ENCODE measurements at regions not wholly inside any gene's neighbourhood (a gene's known extent, or its start where the extent isn't known, plus 50 kb on each side); places are given as distances from the start of the nearest gene placed in this dataset.
"Not testable (repeated sequence)": the region's sequence is repeated elsewhere in the genome, so short reads cannot be mapped to it uniquely, and the experiment has no call there.

DNA sequence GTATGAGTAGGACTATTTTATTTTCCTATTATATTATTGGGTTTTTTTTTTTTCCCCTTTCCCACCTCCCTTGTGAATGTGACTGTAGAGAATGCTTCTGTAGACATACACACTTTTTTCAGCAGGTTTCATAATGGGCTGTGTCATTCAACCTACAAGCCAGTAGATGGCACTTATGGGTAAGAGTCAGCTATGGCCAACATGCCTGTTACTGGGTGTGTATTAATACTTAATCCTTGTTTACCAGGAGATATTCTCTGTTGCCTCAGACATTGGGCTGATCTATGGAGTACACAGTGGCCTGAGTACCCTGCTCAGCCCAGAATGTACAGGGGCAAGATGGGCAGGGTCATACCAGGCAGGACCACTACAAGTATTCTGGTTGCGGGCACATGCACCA, 382.5 kb downstream of the EPHA7 start:
- H3K9me3 Mint-ChIP-seq, result peaks cover 4 to 27% of the 10 kb centered on the region in 2 donors
- H3K4me1 Mint-ChIP-seq, result no peaks in the 10 kb centered on the region
- ATAC-seq (no peak), DNase-seq (no peak)
- no peaks in the 10 kb centered on the region for H3K27me3 Mint-ChIP-seq
- no peak overlapping the region for H3K4me3 Mint-ChIP-seq
- no peak overlapping the region for H3K27ac Mint-ChIP-seq

DNA sequence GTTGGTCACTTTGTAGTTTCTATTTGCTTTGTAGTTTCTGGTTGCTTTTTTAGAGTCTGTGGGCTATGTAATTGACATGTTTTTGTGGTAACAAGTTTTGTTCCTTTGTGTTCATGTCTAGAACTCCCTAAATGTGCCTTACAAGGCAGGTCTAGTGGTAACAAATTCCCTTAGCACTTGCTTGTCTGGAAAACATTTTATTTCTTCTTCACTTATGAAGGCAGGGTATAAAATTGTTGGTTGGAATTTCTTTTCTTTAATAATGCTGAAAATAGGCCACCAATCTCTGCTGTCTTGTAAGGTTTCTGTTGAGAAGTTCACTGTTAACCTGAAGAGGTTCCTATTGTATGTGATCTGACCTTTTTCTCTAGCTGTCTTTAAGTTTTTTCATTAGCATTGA, 383.6 kb downstream of the EPHA7 start:
- ATAC-seq, result no peak
- DNase-seq, result no peak
- no peak overlapping the region for H3K27ac Mint-ChIP-seq
- peaks cover 4 to 30% of the 10 kb centered on the region in 2 donors for H3K9me3 Mint-ChIP-seq
- H3K4me3 Mint-ChIP-seq, result no peak overlapping the region
- H3K27me3 Mint-ChIP-seq, result no peaks in the 10 kb centered on the region
- H3K4me1 Mint-ChIP-seq, result no peaks in the 10 kb centered on the region

DNA sequence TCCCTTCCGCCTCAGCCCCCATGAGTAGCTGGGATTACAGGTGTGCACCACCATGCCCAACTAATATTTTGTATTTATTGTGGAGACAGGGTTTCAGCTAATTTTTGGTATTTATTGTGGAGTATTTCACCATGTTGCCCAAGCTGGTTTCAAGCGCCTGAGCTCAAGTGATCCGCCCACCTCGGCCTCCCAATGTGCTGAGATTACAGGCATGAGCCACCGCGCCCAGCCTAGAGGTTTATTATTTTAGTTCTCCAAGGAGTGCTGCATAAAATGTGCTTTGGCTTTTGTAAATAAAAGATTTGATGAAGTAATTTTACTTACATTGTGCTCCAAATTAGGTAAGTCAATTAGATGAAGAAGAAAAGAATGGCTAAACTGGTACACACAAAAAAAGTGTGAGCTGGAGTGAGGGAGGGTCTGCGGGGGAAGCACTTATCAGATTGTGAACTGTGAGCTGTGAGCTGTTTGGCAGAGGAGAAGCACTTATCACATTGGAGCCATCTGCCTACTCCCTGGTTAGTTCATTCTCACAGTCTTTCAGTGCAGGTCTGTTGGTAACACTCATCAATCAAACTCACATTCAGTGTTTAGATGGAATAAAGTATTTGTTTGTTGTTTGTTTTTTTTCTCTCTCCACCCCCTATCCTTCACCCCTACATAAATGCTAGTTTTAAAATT, 398.0 kb downstream of the EPHA7 start:
- peaks cover 11 to 15% of the 10 kb centered on the region in 2 donors for H3K9me3 Mint-ChIP-seq
- no peak overlapping the region for H3K27ac Mint-ChIP-seq
- H3K4me1 Mint-ChIP-seq, result no peaks in the 10 kb centered on the region
- DNase-seq (no peak), ATAC-seq (no peak)
- H3K4me3 Mint-ChIP-seq, result no peak overlapping the region
- H3K27me3 Mint-ChIP-seq, result no peaks in the 10 kb centered on the region

DNA sequence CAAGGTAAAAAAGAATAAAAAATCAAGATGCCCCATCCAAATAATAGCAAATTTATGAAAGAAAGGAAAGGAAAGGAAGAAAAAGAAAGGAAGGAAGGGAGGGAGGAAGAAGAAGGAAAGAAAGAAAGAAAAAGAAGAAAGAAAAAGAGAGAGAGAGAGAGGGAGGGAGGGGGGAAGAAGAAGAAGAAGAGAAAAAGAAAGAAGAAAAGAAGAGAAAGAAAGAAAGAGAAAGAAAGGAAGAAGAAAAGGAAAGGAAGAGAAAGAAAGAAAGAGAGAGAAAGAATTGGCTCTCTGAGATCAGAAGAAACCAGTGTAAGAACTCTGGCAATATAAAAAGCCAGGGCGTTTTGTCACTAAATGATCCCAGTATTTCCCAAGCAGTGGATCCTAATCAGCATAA, 401.7 kb downstream of the EPHA7 start:
- ATAC-seq, result no peak
- H3K27ac Mint-ChIP-seq, result no peak overlapping the region

DNA sequence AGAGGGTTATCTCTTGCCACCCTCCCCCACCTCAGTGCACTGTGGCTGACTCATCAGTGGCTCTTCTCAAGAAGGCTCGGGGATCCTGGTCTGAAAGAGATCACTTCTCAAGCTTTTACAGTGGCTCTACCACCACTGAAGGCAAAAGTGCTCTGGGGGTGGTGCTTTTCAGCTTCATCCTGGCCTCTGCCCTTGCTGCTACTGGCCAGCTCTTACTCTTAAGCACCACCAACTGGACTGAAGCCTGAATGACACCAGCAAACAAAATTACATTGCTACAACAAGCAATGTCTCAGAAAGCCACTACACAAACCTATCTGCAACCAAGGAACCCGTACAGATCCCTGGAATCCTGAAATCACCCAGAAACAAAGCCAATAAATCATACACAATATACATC, 402.1 kb downstream of the EPHA7 start:
- Mint-ChIP-seq H3K9me3 (peaks cover 11 to 21% of the 10 kb centered on the region in 2 donors), H3K4me3 (no peak overlapping the region), H3K27me3 (no peaks in the 10 kb centered on the region), H3K4me1 (no peaks in the 10 kb centered on the region), H3K27ac (no peak overlapping the region)
- ATAC-seq, result no peak
- DNase-seq, result no peak

More for the DNA sequence above, 401.7 kb downstream of the EPHA7 start:
- H3K27me3 Mint-ChIP-seq, result no peaks in the 10 kb centered on the region
- no peak for DNase-seq
- no peaks in the 10 kb centered on the region for H3K4me1 Mint-ChIP-seq
- no peak overlapping the region for H3K4me3 Mint-ChIP-seq
- H3K9me3 Mint-ChIP-seq, result peaks cover 11 to 21% of the 10 kb centered on the region in 2 donors

DNA sequence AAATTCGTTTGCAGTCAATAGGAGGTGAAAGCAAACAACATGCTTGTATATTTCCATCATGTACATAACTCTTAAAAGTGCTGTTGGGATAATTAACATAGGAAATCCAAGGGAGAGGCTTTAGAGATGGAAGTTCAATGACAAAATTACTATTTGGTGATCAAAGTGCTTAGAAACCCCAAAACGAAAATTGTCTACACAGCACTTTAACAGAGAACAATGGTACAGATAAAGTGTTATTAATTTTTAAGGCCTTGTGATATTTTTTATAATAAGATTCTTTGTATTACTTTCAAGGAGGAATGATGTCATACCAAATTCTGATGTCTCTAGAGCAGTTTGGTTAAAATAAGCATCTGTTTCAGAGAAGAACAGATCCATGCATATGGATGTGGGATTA, 406.3 kb downstream of the EPHA7 start:
- DNase-seq (no peak), ATAC-seq (no peak)
- Mint-ChIP-seq H3K27me3 (no peaks in the 10 kb centered on the region), H3K27ac (no peak overlapping the region), H3K4me1 (no peaks in the 10 kb centered on the region), H3K9me3 (peaks cover 7 to 21% of the 10 kb centered on the region in 2 donors), H3K4me3 (no peak overlapping the region)

DNA sequence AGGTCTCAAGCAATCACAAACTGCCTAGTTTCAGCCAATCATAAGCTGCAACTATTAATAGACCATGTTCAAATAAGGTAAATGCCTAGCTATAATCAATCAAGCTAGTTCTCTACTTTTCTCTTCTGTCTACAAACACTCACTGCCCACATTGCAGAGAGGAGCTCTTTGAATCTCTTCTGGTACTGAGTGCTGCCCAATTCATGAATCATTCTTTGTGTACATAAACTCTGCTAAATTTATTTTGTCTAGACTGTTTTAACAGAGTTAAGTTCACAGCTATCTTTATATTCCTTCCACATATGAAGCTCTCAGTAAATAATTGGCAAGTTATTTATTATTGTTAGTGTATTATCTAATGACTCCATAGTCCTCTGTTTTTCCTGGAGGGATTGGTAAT, 411.0 kb downstream of the EPHA7 start:
- Mint-ChIP-seq H3K4me1 (no peaks in the 10 kb centered on the region), H3K4me3 (no peak overlapping the region), H3K9me3 (no peaks in the 10 kb centered on the region), H3K27ac (no peak overlapping the region), H3K27me3 (no peaks in the 10 kb centered on the region)
- ATAC-seq, result no peak
- no peak for DNase-seq

DNA sequence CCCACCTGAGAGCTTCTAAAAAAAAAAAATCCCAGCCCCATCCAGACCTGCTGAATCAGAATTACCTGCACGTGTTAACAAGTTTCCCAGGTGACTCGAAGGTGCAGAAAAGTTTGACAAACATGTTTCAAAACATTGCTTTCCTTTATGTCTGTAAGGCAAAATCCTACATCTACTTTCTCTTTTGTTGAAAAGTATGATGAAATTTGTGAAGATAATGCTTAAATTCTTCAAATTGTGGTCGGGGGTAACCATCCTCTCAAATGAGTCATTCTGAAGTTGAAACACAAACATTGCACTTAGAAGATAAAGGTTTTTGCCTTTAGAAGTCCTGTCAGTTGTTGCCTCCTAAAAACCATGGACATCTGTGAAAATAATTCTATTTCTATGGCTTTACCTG, 429.7 kb downstream of the EPHA7 start:
- Mint-ChIP-seq H3K4me1 (no peaks in the 10 kb centered on the region), H3K9me3 (no peaks in the 10 kb centered on the region), H3K4me3 (no peak overlapping the region), H3K27ac (no peak overlapping the region), H3K27me3 (no peaks in the 10 kb centered on the region)
- ATAC-seq, result no peak
- no peak for DNase-seq

DNA sequence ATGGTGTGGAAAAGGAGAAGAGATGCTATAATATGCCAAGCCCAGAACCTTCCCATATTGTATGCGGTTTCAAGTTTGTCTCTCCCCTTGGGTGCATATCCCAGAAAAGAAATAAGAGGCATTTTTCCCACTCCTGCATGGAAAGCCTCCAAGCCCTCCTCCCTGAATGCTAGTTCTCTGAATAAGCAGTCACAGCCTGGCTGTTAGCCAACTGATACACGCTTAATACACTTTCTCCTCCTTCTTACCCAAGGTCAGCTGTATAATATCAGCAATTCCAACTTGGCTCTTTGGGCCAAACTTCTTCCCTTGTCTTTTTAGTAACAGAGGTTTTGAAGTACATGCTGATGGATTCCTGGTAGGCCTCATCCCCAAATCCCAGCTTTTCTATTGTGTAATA, 440.1 kb downstream of the EPHA7 start:
- Mint-ChIP-seq H3K4me3 (no peak overlapping the region), H3K27me3 (no peaks in the 10 kb centered on the region), H3K9me3 (peaks cover 0 to 4% of the 10 kb centered on the region in 2 donors), H3K4me1 (no peaks in the 10 kb centered on the region), H3K27ac (no peak overlapping the region)
- DNase-seq, result no peak
- no peak for ATAC-seq

DNA sequence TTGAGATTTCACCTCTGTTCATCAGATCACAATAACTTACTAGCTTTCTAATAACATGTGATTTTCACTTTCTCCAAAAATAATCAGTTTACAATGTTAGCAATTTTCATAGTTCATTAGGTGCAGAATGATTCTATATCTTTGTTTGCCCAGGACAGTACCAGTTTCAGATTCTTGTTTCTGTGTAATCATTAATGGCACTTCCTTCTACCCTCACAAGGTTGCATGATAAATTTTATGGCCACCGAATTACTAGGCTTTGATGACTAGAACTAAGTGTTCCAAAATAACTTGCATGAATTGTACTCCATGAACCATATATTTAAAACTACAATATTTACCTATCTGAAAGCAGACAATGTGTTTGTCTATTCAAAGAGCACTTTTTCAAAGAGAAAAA, 442.3 kb downstream of the EPHA7 start:
- H3K27ac Mint-ChIP-seq, result no peak overlapping the region
- ATAC-seq (no peak), DNase-seq (no peak)
- no peak overlapping the region for H3K4me3 Mint-ChIP-seq
- H3K27me3 Mint-ChIP-seq, result no peaks in the 10 kb centered on the region
- H3K4me1 Mint-ChIP-seq, result no peaks in the 10 kb centered on the region
- peaks cover 0 to 4% of the 10 kb centered on the region in 2 donors for H3K9me3 Mint-ChIP-seq

DNA sequence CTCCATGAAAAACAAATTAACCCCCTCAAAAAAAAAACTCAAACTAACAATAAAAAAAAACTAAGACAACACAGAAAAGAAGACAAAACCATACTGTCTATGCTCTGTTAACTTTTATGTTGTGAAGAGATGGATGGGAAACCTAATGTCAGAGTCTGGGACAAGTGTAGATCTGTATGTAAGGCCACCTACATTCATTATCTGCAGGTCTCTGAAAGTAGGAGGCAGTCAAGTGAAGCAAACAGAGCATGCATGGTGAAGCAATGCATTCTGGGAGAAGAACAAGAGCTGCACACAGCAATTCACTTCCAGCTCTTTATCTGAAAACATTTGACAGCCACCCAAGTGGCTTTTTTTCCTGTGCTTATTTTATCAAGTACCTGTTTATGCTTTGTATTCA, 452.0 kb downstream of the EPHA7 start:
- peaks cover 0 to 7% of the 10 kb centered on the region in 2 donors for H3K9me3 Mint-ChIP-seq
- no peaks in the 10 kb centered on the region for H3K4me1 Mint-ChIP-seq
- DNase-seq (no peak), ATAC-seq (no peak)
- H3K27ac Mint-ChIP-seq, result no peak overlapping the region
- no peak overlapping the region for H3K4me3 Mint-ChIP-seq
- H3K27me3 Mint-ChIP-seq, result no peaks in the 10 kb centered on the region

DNA sequence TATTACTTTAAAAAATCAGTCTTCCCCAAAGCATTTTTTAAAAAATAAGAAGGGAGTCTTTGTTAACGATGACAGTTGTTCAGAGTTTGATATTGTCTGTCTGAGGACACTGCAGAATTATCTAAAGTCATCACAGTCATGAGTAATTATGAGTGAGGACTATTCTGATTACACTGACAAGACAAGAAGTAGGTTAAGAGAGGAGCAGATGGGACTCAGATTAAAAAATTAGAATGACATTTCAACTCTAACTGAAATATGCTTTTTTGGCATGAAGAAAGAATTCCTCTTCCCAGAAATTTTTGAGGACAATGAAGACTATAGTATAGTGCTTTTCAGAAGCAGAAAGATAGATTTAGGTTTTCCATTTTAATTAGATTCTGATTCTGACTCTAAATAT, 456.5 kb downstream of the EPHA7 start:
- H3K27me3 Mint-ChIP-seq, result no peaks in the 10 kb centered on the region
- H3K9me3 Mint-ChIP-seq, result peaks cover 11 to 21% of the 10 kb centered on the region in 2 donors
- no peak overlapping the region for H3K27ac Mint-ChIP-seq

DNA sequence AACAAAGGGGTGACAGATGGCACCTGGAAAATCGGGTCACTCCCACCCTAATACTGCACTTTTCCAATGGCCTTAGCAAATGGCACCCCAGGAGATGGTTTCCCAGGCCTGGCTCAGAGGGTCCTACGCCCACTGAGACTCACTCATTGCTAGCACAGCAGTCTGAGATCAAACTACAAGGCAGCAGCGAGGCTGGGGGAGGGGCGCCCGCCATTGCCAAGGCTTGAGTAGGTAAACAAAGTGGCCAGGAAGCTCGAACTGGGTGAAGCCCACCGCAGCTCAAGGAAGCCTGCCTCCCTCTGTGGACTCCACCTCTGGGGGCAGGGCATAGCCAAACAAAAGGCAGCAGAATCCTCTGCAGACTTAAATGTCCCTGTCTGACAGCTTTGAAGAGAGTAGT, 467.2 kb downstream of the EPHA7 start:
- not testable (repeated sequence) for H3K4me1 Mint-ChIP-seq, DNase-seq, H3K27me3 Mint-ChIP-seq, H3K27ac Mint-ChIP-seq, H3K4me3 Mint-ChIP-seq, ATAC-seq
- H3K9me3 Mint-ChIP-seq, result peaks cover 0 to 28% of the 10 kb centered on the region in 2 donors

More for the DNA sequence above, 456.5 kb downstream of the EPHA7 start:
- no peak for DNase-seq
- H3K4me3 Mint-ChIP-seq, result no peak overlapping the region
- ATAC-seq, result no peak
- no peaks in the 10 kb centered on the region for H3K4me1 Mint-ChIP-seq

DNA sequence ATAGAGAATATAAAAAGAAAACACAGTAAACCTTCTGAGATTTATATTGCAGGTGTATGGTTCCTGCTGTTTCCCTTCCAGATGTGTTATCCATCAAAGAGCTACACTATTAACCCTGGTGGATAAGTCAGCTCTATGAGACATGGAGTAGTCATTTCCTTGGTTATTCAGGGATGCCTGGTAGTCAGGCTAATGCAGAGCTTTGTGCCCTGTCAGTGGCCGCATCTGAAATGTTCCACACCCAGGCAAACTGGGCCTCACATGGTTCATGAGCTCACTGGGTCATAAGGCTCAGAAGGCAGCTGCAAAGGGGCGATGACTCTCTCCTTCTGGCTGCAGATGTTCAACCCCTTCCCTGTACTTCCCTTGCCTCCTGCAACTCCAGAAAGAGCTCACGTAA, 473.6 kb downstream of the EPHA7 start:
- ATAC-seq, result no peak
- H3K4me1 Mint-ChIP-seq, result no peaks in the 10 kb centered on the region
- peaks cover 0 to 10% of the 10 kb centered on the region in 2 donors for H3K9me3 Mint-ChIP-seq
- DNase-seq, result no peak
- H3K27ac Mint-ChIP-seq, result no peak overlapping the region
- no peak overlapping the region for H3K4me3 Mint-ChIP-seq
- H3K27me3 Mint-ChIP-seq, result no peaks in the 10 kb centered on the region

DNA sequence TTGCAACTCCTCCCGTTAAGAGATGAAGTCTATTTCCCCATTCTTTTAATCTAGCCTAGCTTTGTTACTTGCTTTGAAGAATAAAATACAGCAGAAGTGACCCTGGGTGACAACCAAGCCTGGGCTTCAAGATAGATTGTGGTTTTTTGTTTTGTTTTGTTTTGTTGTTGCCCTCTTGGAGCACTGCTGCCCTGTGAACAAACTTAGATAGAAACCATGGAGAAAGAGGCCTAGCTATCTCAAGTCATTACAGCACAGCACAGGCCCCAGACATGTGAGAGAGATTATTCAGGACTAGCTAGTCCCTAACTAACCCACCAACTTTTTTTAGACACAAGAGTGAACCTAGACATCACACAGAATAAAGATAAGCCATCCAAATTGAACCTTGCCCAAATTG, 475.2 kb downstream of the EPHA7 start:
- Mint-ChIP-seq H3K27ac (no peak overlapping the region), H3K9me3 (peaks cover 0 to 10% of the 10 kb centered on the region in 2 donors), H3K4me1 (no peaks in the 10 kb centered on the region), H3K4me3 (no peak overlapping the region), H3K27me3 (no peaks in the 10 kb centered on the region)
- DNase-seq (no peak), ATAC-seq (no peak)

DNA sequence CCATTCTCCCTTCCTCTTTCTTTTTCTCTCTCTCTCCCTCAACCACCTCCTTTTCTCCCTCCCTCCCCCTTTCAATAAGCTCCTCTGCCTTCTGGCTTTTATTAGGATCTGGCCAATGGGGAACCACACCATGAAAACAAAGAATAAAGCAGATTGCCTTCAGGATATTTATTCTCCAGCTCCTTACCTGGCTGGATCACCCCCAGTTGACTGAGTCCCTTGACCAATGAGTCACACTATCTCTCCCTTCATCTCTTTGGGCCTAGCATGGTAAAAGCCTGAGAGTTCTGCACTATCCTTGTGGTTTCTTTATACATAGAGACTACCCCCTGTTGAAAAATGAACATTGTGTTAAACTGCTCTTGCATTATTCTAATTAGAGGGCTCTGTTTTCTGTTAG, 476.8 kb downstream of the EPHA7 start:
- Mint-ChIP-seq H3K4me3 (no peak overlapping the region), H3K4me1 (no peaks in the 10 kb centered on the region), H3K27me3 (no peaks in the 10 kb centered on the region), H3K27ac (no peak overlapping the region), H3K9me3 (peaks cover 0 to 10% of the 10 kb centered on the region in 2 donors)
- ATAC-seq (no peak), DNase-seq (no peak)

DNA sequence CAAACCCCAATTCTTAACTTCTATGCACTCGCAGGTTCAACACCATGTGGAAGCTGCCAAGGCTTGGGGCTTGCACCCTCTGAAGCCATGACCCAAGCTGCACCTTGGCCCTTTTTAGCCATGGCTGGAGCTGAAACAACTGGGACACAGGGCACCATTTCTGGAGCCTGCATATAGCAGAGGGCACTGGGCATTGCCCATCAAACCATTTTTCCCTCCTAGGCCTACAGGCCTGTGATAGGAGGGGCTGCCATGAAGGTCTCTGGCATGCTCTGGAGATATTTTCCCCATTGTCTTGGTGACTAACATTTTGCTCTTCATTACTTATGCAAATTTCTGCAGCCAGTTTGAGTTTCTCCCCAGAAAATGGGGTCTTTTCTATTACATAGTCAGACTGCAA, 484.7 kb downstream of the EPHA7 start:
- ATAC-seq (no peak), DNase-seq (no peak)
- no peak overlapping the region for H3K27ac Mint-ChIP-seq
- no peak overlapping the region for H3K4me3 Mint-ChIP-seq
- H3K27me3 Mint-ChIP-seq, result no peaks in the 10 kb centered on the region
- H3K9me3 Mint-ChIP-seq, result peaks cover 14 to 27% of the 10 kb centered on the region in 2 donors
- no peaks in the 10 kb centered on the region for H3K4me1 Mint-ChIP-seq

Data from stimulated activated naive CD8-positive, alpha-beta T cell treated with anti-CD3 and anti-CD28 coated beads, Interleukin-15, amount 100 ng/mL, for 72 hours (primary cell).